CD4-positive, alpha-beta T cell treated with Interleukin-15 for 4 hours (primary cell): ENCODE measurements at regions not wholly inside any gene's neighbourhood (a gene's known extent, or its start where the extent isn't known, plus 50 kb on each side); places are given as distances from the start of the nearest gene placed in this dataset.
"Not testable (repeated sequence)": the region's sequence is repeated elsewhere in the genome, so short reads cannot be mapped to it uniquely, and the experiment has no call there.

Experiments used
- DNase-seq: peaks from one replicate; pipeline ENCODE4 v3.0.0-alpha.2; 2020; ENCODE audit warnings: low spot score

GRCh38 chr17:51435171-51435552 lies 174.8 kb downstream of the UTP18 start:
- DNase-seq: peak; percentile 62

GRCh38 chr17:51435641-51436091 lies 175.3 kb downstream of the UTP18 start:
- DNase-seq: peak; percentile 60

- peak; percentile 37 for DNase-seq
These were observed 179.3 kb downstream of the UTP18 start for GRCh38 chr17:51439395-51440229.

GRCh38 chr17:51441431-51441830 lies 181.1 kb downstream of the UTP18 start:
- DNase-seq: no peak

GRCh38 chr17:51442088-51442865 lies 181.9 kb downstream of the UTP18 start:
- DNase-seq: no peak

GRCh38 chr17:51443646-51444045 lies 183.3 kb downstream of the UTP18 start:
- no peak for DNase-seq

GRCh38 chr17:51445946-51446345 lies 185.6 kb downstream of the UTP18 start:
- no peak for DNase-seq

- DNase-seq: no peak
These were observed 194.2 kb downstream of the UTP18 start for GRCh38 chr17:51454456-51454978.

GRCh38 chr17:51455211-51455610 lies 194.9 kb downstream of the UTP18 start:
- DNase-seq: no peak

- no peak for DNase-seq
These were observed 195.6 kb downstream of the UTP18 start for GRCh38 chr17:51455931-51456330.

- DNase-seq: no peak
These were observed 196.6 kb downstream of the UTP18 start for GRCh38 chr17:51456942-51457341.

- DNase-seq: peak; percentile 40
These were observed 201.2 kb downstream of the UTP18 start for GRCh38 chr17:51461578-51462004.

GRCh38 chr17:51463353-51463752 lies 203.0 kb downstream of the UTP18 start:
- DNase-seq: no peak

GRCh38 chr17:51467336-51467735 lies 207.0 kb downstream of the UTP18 start:
- DNase-seq: no peak

GRCh38 chr17:51472670-51473205 lies 212.4 kb downstream of the UTP18 start:
- no peak for DNase-seq

- DNase-seq: no peak
These were observed 214.4 kb downstream of the UTP18 start for GRCh38 chr17:51474764-51475163.

GRCh38 chr17:51475730-51476129 lies 215.4 kb downstream of the UTP18 start:
- no peak for DNase-seq

GRCh38 chr17:51479303-51479702 lies 219.0 kb downstream of the UTP18 start:
- no peak for DNase-seq

GRCh38 chr17:51481370-51481769 lies 221.0 kb downstream of the UTP18 start:
- DNase-seq: no peak

- DNase-seq: not testable (repeated sequence)
These were observed 221.9 kb downstream of the UTP18 start for GRCh38 chr17:51482248-51482647.

- DNase-seq: no peak
These were observed 225.7 kb downstream of the UTP18 start for GRCh38 chr17:51486091-51486490.

GRCh38 chr17:51486885-51487520 lies 226.7 kb downstream of the UTP18 start:
- DNase-seq: no peak
